ENCODE measurements at regions not wholly inside any gene's neighbourhood (a gene's known extent, or its start where the extent isn't known, plus 50 kb on each side); places are given as distances from the start of the nearest gene placed in this dataset.

GRCh38 chr18:67597759-67598158 is 81.2 kb upstream of the DSEL start:
- TF ChIP-seq CTCF (IDR thresholded peaks at IDR 0.05) (no peak), ZFX (IDR thresholded peaks at IDR 0.05; ENCODE audit: borderline replicate concordance) (no peak)
